ENCODE measurements at regions not wholly inside any gene's neighbourhood (a gene's known extent, or its start where the extent isn't known, plus 50 kb on each side); places are given as distances from the start of the nearest gene placed in this dataset.

- in situ Hi-C loops (cut with MboI) (no loop called here), intact Hi-C loops (cut with micrococcal nuclease; ENCODE audit: unreplicated experiment) (no loop called here)
- no peak overlapping the region for H3K27ac ChIP-seq (ENCODE audit: control insufficient read depth, insufficient read depth)
- no peak for FAIRE-seq
- H3K79me2 ChIP-seq (ENCODE audit: control insufficient read depth, insufficient read depth, low read length): no peaks in the 10 kb centered on the region
- CTCF ChIA-PET: no interaction called here
- SMC1A ChIA-PET (ENCODE audit: uncharacterized antibody, unreplicated experiment): interaction anchor here (1.7 kb wide), 1 partner anchor 17 kb away, joined by 5 read pairs; no protein-coding TSS in a partner anchor
- H4K20me1 ChIP-seq (ENCODE audit: control insufficient read depth, insufficient read depth): no peaks in the 10 kb centered on the region
- no peak for ATAC-seq
- no peaks in the 10 kb centered on the region for H3K36me3 ChIP-seq (ENCODE audit: control insufficient read depth in 2 of 2, insufficient read depth in 2 of 2, low read length in 1 of 2)
- no peaks in the 10 kb centered on the region for H3K4me1 ChIP-seq (ENCODE audit: control insufficient read depth, insufficient read depth, low read length)
- BruUV-seq (replicated peaks): no TSS peak
- no peak overlapping the region for H3K9ac ChIP-seq (ENCODE audit: control insufficient read depth, insufficient read depth, low read length)
- DNase-seq (ENCODE audit: low read depth, low spot score): no peak
- no peaks in the 10 kb centered on the region for H3K9me3 ChIP-seq (replicated peaks; ENCODE audit: control insufficient read depth, insufficient read depth, low read length)
- WGBS (ENCODE audit: insufficient coverage, insufficient replicate concordance, low lambda C conversion rate, missing lambda C conversion rate): 43% methylated on average over 4 of the region's 4 CpGs
- no peak overlapping the region for H3K4me2 ChIP-seq (ENCODE audit: control insufficient read depth, insufficient read depth)
- no peak overlapping the region for H2AFZ ChIP-seq (ENCODE audit: control insufficient read depth, low read depth, low read length)
- H3K27me3 ChIP-seq (replicated peaks in 1 of 2; ENCODE audit: control insufficient read depth in 2 of 2, insufficient read depth in 2 of 2, low read length in 1 of 2): no peaks in the 10 kb centered on the region; a peak in 1 of 4 replicates
- RAD21 ChIA-PET (ENCODE audit: unreplicated experiment): no interaction called here
- no peak overlapping the region for H3K4me3 ChIP-seq
- POLR2A ChIA-PET: no interaction called here
- TF ChIP-seq HSF1 (IDR thresholded peaks at IDR 0.05; ENCODE audit: low read depth, low read length) (no peak), REST (IDR thresholded peaks at IDR 0.05; ENCODE audit: low read depth, low read length) (no peak), BRCA1 (IDR thresholded peaks at IDR 0.05; ENCODE audit: low read depth, low read length) (no peak), FOS (IDR thresholded peaks at IDR 0.05; ENCODE audit: borderline replicate concordance, extremely low read depth, insufficient read length) (no peak), SIN3A (IDR thresholded peaks at IDR 0.05; ENCODE audit: low read depth, low read length) (no peak), ATF3 (IDR thresholded peaks at IDR 0.05; ENCODE audit: borderline replicate concordance, extremely low read depth, low read depth, low read length) (no peak), ZNF24 (IDR thresholded peaks at IDR 0.05) (no peak), ZNF207 (IDR thresholded peaks at IDR 0.05; ENCODE audit: borderline replicate concordance) (no peak), SREBF1 (IDR thresholded peaks at IDR 0.05; ENCODE audit: low read length) (no peak), ZNF687 (IDR thresholded peaks at IDR 0.05) (no peak), ZNF622 (IDR thresholded peaks at IDR 0.05) (no peak), USF2 (IDR thresholded peaks at IDR 0.05; ENCODE audit: borderline replicate concordance, low read depth, low read length) (no peak), SUZ12 (IDR thresholded peaks at IDR 0.05; ENCODE audit: unreplicated experiment) (no peak), TCF7 (IDR thresholded peaks at IDR 0.05; ENCODE audit: borderline replicate concordance) (no peak)
These were observed 285.4 kb upstream of the CHD6 start for GRCh38 chr20:41903586-41903985.
